HCT116 (cell line): ENCODE measurements at regions not wholly inside any gene's neighbourhood (a gene's known extent, or its start where the extent isn't known, plus 50 kb on each side); places are given as distances from the start of the nearest gene placed in this dataset.

Experiments
- ATAC-seq: fragments of 200-7000 bp; cut with Tn5 transposase; 2 replicates; pipeline ENCODE4 v1.9.1; 2020; ENCODE audit warnings: mild to moderate bottlenecking, moderate library complexity
- BruUV-seq: library from RNA; stranded (reverse); fragments of 400-500 nt; replicated peaks from 2 replicates; lab custom pipeline; 2021; lab: Mats Ljungman, UMichigan
- CTCF ChIA-PET: fragments of 300-600 bp; sonication (Branson Sonifier 250); formaldehyde crosslinking; loops from one replicate; lab custom pipeline; 2021; ENCODE audit warnings: antibody characterized with exemption; lab: Charles Lee
- POLR2A ChIA-PET: fragments of 300-600, 350-600 bp; sonication (Branson Sonifier 250); formaldehyde crosslinking; loops from one replicate; lab custom pipeline; 2021; ENCODE audit warnings: antibody characterized with exemption; lab: Charles Lee
- RAD21 ChIA-PET, 2 experiments: fragments of 300-600 bp; sonication (Branson Sonifier 250); formaldehyde crosslinking; loops; one replicate each; lab custom pipeline; 2023; ENCODE audit warnings: low total read pairs in 2 of 2; ENCODE audit not compliant: uncharacterized antibody in 2 of 2, unreplicated experiment in 2 of 2, low non-redundant PET in 1 of 2; lab: Charles Lee
- DNase-seq: peaks from one replicate; pipeline ENCODE4 v3.0.0-alpha.2; 2010; ENCODE audit warnings: low read depth, low spot score
- H2AFZ ChIP-seq: fragments of 200-600 bp; shearing (Covaris generic), sonication (generic); 2 replicates; pipeline ENCODE4 v1.6.1; 2017; ENCODE audit warnings: low read depth, mixed run types, mixed read lengths, antibody characterized with exemption, low read length; ENCODE audit not compliant: poor library complexity, severe bottlenecking
- H3K27ac ChIP-seq: 2 replicates; pipeline ENCODE4 v1.5.1; 2012; ENCODE audit warnings: low read depth, low read length
- H3K27me3 ChIP-seq: fragments of 200-600 bp; sonication (generic); 2 replicates; pipeline ENCODE4 v1.6.1; 2016; ENCODE audit warnings: mixed run types, low read length, mixed read lengths; ENCODE audit not compliant: insufficient read depth
- H3K36me3 ChIP-seq, 2 experiments: fragments of 200-500 bp in 1 of 2; fragments of 200-600 bp in 1 of 2; sonication (Bioruptor generic) in 1 of 2; sonication (generic) in 1 of 2; 2 replicates each; pipeline versions ENCODE4 v1.5.1 to v1.6.1; 2014 to 2016; ENCODE audit warnings: low read length in 2 of 2, inconsistent platforms in 1 of 2, mixed read lengths in 1 of 2, mixed run types in 1 of 2; ENCODE audit not compliant: insufficient read depth in 2 of 2, control insufficient read depth in 1 of 2
- H3K4me1 ChIP-seq, 2 experiments: fragments of 200-600 bp in 1 of 2; sonication (generic) in 1 of 2; 2 replicates each; pipeline versions ENCODE4 v1.5.1 to v1.6.1; 2012 to 2017; ENCODE audit warnings: low read length in 2 of 2, inconsistent platforms in 1 of 2, mild to moderate bottlenecking in 1 of 2, mixed read lengths in 1 of 2, mixed run types in 1 of 2, moderate library complexity in 1 of 2; ENCODE audit not compliant: insufficient read depth in 2 of 2, control insufficient read depth in 1 of 2
- H3K4me2 ChIP-seq: fragments of 200-600 bp; sonication (generic); 2 replicates; pipeline ENCODE4 v1.6.1; 2017; ENCODE audit warnings: mixed run types, low read length, mixed read lengths
- H3K4me3 ChIP-seq, 2 experiments: fragments of 200-600 bp in 1 of 2; sonication (generic) in 1 of 2; replicated peaks in 1 of 2; 2 replicates each; pipeline ENCODE4 v1.5.1; 2011 to 2016; ENCODE audit warnings: low read length in 2 of 2, control low read depth in 1 of 2, low read depth in 1 of 2, mild to moderate bottlenecking in 1 of 2, mixed read lengths in 1 of 2, mixed run types in 1 of 2
- H3K79me2 ChIP-seq: fragments of 200-600 bp; sonication (generic); 2 replicates; pipeline ENCODE4 v1.6.1; 2017; ENCODE audit warnings: mild to moderate bottlenecking, mixed run types, low read length, moderate library complexity, mixed read lengths; ENCODE audit not compliant: insufficient read depth
- H3K9ac ChIP-seq: fragments of 200-600 bp; sonication (generic); 2 replicates; pipeline ENCODE4 v1.6.1; 2016; ENCODE audit warnings: low read length, mixed read lengths
- H3K9me2 ChIP-seq: fragments of 200-600 bp; sonication (generic), shearing (Covaris generic); 2 replicates; pipeline ENCODE4 v1.6.1; 2017; ENCODE audit warnings: mixed run types, mild to moderate bottlenecking, moderate library complexity; ENCODE audit not compliant: insufficient read depth
- H3K9me3 ChIP-seq, 2 experiments: fragments of 200-500 bp in 1 of 2; fragments of 200-600 bp in 1 of 2; sonication (Bioruptor generic) in 1 of 2; sonication (generic) in 1 of 2; 2 replicates each; pipeline ENCODE4 v1.6.1; 2014 to 2017; ENCODE audit warnings: low read length in 2 of 2, mixed read lengths in 2 of 2, inconsistent platforms in 1 of 2, low read depth in 1 of 2, mild to moderate bottlenecking in 1 of 2, mixed run types in 1 of 2, moderate library complexity in 1 of 2; ENCODE audit not compliant: control insufficient read depth in 1 of 2, insufficient read depth in 1 of 2
- H4K20me1 ChIP-seq: fragments of 200-600 bp; sonication (generic), shearing (Covaris generic); 2 replicates; pipeline ENCODE4 v1.6.1; 2017; ENCODE audit warnings: mixed run types, mild to moderate bottlenecking, moderate library complexity; ENCODE audit not compliant: insufficient read depth
- CBX3 ChIP-seq: IDR thresholded peaks from 2 replicates; pipeline ENCODE4 v1.6.1; 2012; ENCODE audit warnings: low read depth
- CTCF ChIP-seq, 3 experiments: fragments of 200-600 bp in 1 of 3; sonication (generic) in 1 of 3; IDR thresholded peaks in 2 of 3; conservative IDR thresholded peaks in 1 of 3; 2 replicates each; pipeline ENCODE4 v1.5.1; 2012 to 2017; ENCODE audit warnings: low read depth in 2 of 3, low read length in 2 of 3, antibody characterized with exemption in 1 of 3, borderline replicate concordance in 1 of 3, control low read depth in 1 of 3, mild to moderate bottlenecking in 1 of 3, mixed read lengths in 1 of 3, mixed run types in 1 of 3, moderate library complexity in 1 of 3; ENCODE audit not compliant: insufficient read depth in 1 of 3
- EGR1 ChIP-seq: IDR thresholded peaks from 2 replicates; pipeline ENCODE4 v1.6.1; 2012; ENCODE audit warnings: low read depth
- EZH2phosphoT487 ChIP-seq: fragments of 200-600 bp; IDR thresholded peaks from 2 replicates; pipeline ENCODE4 v1.6.1; 2018; ENCODE audit warnings: antibody characterized with exemption, borderline replicate concordance
- FOSL1 ChIP-seq: IDR thresholded peaks from 2 replicates; pipeline ENCODE4 v1.6.1; 2012; ENCODE audit warnings: low read depth
- JUND ChIP-seq: IDR thresholded peaks from 2 replicates; pipeline ENCODE4 v1.6.1; 2012
- RAD21 ChIP-seq: IDR thresholded peaks from 2 replicates; pipeline ENCODE4 v1.6.1; 2012; ENCODE audit warnings: low read depth, mild to moderate bottlenecking
- REST ChIP-seq: IDR thresholded peaks from 2 replicates; pipeline ENCODE4 v1.6.1; 2012; ENCODE audit warnings: low read depth
- SIN3A ChIP-seq: IDR thresholded peaks from 2 replicates; pipeline ENCODE4 v1.6.1; 2012; ENCODE audit warnings: low read depth
- SP1 ChIP-seq: IDR thresholded peaks from 2 replicates; pipeline ENCODE4 v1.6.1; 2012; ENCODE audit warnings: low read depth
- SRF ChIP-seq: IDR thresholded peaks from 2 replicates; pipeline ENCODE4 v1.6.1; 2012; ENCODE audit warnings: low read depth
- ZFX ChIP-seq: fragments of 450-650 bp; IDR thresholded peaks from 2 replicates; pipeline ENCODE4 v1.6.1; 2017
- ZNF274 ChIP-seq: fragments of 200-500 bp; sonication (Bioruptor generic); IDR thresholded peaks from 2 replicates; pipeline ENCODE4 v1.6.1; 2014; ENCODE audit warnings: mild to moderate bottlenecking, low read depth, low read length, inconsistent platforms
- intact Hi-C: fragments of 100-400 bp; cut with micrococcal nuclease; formaldehyde crosslinking; loops from 2 replicates; pipeline ENCODE4 v1.10.0; 2022

GRCh38 chr13:40498461-40498860, 168.0 kb downstream of the FOXO1 start:
- Histone ChIP-seq H3K36me3 (no peaks in the 10 kb centered on the region), H2AFZ (no peak overlapping the region), H3K27ac (no peak overlapping the region), H3K9ac (no peak overlapping the region), H3K4me1 (no peaks in the 10 kb centered on the region), H3K79me2 (no peaks in the 10 kb centered on the region), H3K9me3 (no peaks in the 10 kb centered on the region), H3K4me3 (no peak overlapping the region), H3K9me2 (no peaks in the 10 kb centered on the region), H4K20me1 (no peaks in the 10 kb centered on the region), H3K27me3 (no peaks in the 10 kb centered on the region), H3K4me2 (no peak overlapping the region)
- intact Hi-C loops: no loop called here
- no TSS peak for BruUV-seq
- DNase-seq: no peak
- no peak for ATAC-seq
- CTCF ChIA-PET: no interaction called here
- POLR2A ChIA-PET: no interaction called here
- TF ChIP-seq RAD21 (no peak), CBX3 (no peak), JUND (no peak), SIN3A (no peak), SP1 (no peak), SRF (no peak), CTCF (IDR thresholded peaks at IDR 0.05 in 2 of 3, conservative IDR thresholded peaks at IDR 0.05 in 1 of 3; ENCODE audit: borderline replicate concordance in 1 of 3, insufficient read depth in 1 of 3, low read depth in 2 of 3, low read length in 2 of 3) (no peak), REST (no peak), FOSL1 (no peak), EZH2phosphoT487 (no peak), ZNF274 (no peak), EGR1 (no peak), ZFX (no peak)
- RAD21 ChIA-PET: no interaction called here
